Esophagus muscularis mucosa (tissue), 4 donors: ENCODE measurements at regions not wholly inside any gene's neighbourhood (a gene's known extent, or its start where the extent isn't known, plus 50 kb on each side); places are given as distances from the start of the nearest gene placed in this dataset.

Experiments
- DNase-seq: peaks from one replicate; pipeline ENCODE4 v3.0.0-alpha.2; 2017; ENCODE audit errors: extremely low spot score
- H3K27ac ChIP-seq, 4 donors: fragments of 200-600 bp; sonication (generic); replicated peaks in 1 of 4; 1 replicate in 3 of 4; 2 replicates in 1 of 4; pipeline ENCODE4 v1.5.1; 2016 to 2019; ENCODE audit warnings: mild to moderate bottlenecking in 1 of 4
- H3K27me3 ChIP-seq, 4 donors: fragments of 200-600 bp; sonication (generic); one replicate each; pipeline versions ENCODE4 v1.5.1 to v1.6.0; 2016 to 2019
- H3K36me3 ChIP-seq, 4 donors: fragments of 200-600 bp; sonication (generic); one replicate each; pipeline ENCODE4 v1.5.1; 2016 to 2019
- H3K4me1 ChIP-seq, 4 donors: fragments of 200-600 bp; sonication (generic); one replicate each; pipeline ENCODE4 v1.5.1; 2016 to 2019
- H3K4me3 ChIP-seq, 4 donors: fragments of 200-600 bp; sonication (generic); 1 replicate in 2 of 4; 2 replicates in 2 of 4; pipeline ENCODE4 v1.5.1; 2016 to 2019; ENCODE audit warnings: mild to moderate bottlenecking in 4 of 4, moderate library complexity in 1 of 4
- H3K9me3 ChIP-seq, 4 donors: fragments of 200-600 bp; sonication (generic); 1 replicate in 3 of 4; 2 replicates in 1 of 4; pipeline ENCODE4 v1.5.1; 2016 to 2019
- EP300 ChIP-seq: sonication (generic); formaldehyde crosslinking; IDR thresholded peaks from one replicate; pipeline ENCODE4 v1.6.1; 2017; ENCODE audit warnings: antibody characterized with exemption
- POLR2A ChIP-seq: fragments of 450-650 bp; IDR thresholded peaks from one replicate; pipeline ENCODE4 v1.6.1; 2017; ENCODE audit warnings: antibody characterized with exemption, moderate library complexity, mild to moderate bottlenecking, low read depth
- POLR2AphosphoS5 ChIP-seq, 2 donors: sonication (generic); formaldehyde crosslinking; IDR thresholded peaks; one replicate each; pipeline ENCODE4 v1.6.1; 2017; ENCODE audit warnings: antibody characterized with exemption in 2 of 2
- WGBS: methylation state at CpG from one replicate; pipeline ENCODE4 v1.1.5; 2018; 5-methylcytosine and 5-hydroxymethylcytosine counted together
- intact Hi-C: fragments of 100-400 bp; cut with DNase I; formaldehyde crosslinking; loops from one replicate; pipeline ENCODE4 v1.15.1; 2023
- TF ChIP-seq, protein P1 (sequence below), 3 experiments: fragments of 200-600 bp in 2 of 3; fragments of 450-650 bp in 1 of 3; sonication (generic) in 2 of 3; IDR thresholded peaks; one replicate each; pipeline ENCODE4 v1.5.1; 2017 to 2019; ENCODE audit warnings: antibody characterized with exemption in 3 of 3, mild to moderate bottlenecking in 2 of 3, moderate library complexity in 1 of 3

DNA sequence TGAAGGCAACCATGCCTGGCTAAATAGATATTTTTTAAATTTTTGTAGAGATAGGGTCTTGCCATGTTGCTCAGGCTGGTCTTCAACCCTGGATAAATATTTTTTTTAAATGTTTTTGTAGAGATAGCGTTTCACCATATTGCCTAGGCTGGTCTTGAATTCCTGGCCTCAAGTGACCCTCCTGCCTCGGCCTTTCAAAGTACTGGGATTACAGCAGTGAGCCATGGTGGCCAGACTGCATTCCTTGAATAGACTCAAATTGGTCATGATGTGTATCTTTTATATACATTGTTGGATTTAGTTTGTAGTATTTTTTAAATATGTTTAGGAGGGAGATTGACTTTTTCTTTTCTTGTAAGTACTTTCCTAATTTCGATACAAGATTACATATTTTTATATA is 325.7 kb upstream of the C11orf87 start:
- no peak for DNase-seq
- Histone ChIP-seq H3K4me3 (no peak overlapping the region), H3K27ac (no peak overlapping the region), H3K27me3 (no peaks in the 10 kb centered on the region), H3K4me1 (peaks cover 0 to 3% (median 0%) of the 10 kb centered on the region in 4 donors), H3K36me3 (no peaks in the 10 kb centered on the region), H3K9me3 (no peaks in the 10 kb centered on the region)
- WGBS, result 93% methylated on average over 3 of the region's 3 CpGs
- intact Hi-C loops, result no loop called here
- TF ChIP-seq, protein P1, sequence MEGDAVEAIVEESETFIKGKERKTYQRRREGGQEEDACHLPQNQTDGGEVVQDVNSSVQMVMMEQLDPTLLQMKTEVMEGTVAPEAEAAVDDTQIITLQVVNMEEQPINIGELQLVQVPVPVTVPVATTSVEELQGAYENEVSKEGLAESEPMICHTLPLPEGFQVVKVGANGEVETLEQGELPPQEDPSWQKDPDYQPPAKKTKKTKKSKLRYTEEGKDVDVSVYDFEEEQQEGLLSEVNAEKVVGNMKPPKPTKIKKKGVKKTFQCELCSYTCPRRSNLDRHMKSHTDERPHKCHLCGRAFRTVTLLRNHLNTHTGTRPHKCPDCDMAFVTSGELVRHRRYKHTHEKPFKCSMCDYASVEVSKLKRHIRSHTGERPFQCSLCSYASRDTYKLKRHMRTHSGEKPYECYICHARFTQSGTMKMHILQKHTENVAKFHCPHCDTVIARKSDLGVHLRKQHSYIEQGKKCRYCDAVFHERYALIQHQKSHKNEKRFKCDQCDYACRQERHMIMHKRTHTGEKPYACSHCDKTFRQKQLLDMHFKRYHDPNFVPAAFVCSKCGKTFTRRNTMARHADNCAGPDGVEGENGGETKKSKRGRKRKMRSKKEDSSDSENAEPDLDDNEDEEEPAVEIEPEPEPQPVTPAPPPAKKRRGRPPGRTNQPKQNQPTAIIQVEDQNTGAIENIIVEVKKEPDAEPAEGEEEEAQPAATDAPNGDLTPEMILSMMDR (IDR thresholded peaks at IDR 0.05), result no peak

- Histone ChIP-seq H3K4me1 (no peaks in the 10 kb centered on the region), H3K4me3 (no peak overlapping the region), H3K27me3 (no peaks in the 10 kb centered on the region), H3K27ac (no peak overlapping the region), H3K9me3 (no peaks in the 10 kb centered on the region), H3K36me3 (no peaks in the 10 kb centered on the region)
- 95% methylated on average over 7 of the region's 8 CpGs for WGBS
- intact Hi-C loops, result no loop called here
- no peak for TF ChIP-seq EP300
- DNase-seq, result no peak
Measured at GRCh38 chr11:109106151-109106906, 315.7 kb upstream of the C11orf87 start.

DNA sequence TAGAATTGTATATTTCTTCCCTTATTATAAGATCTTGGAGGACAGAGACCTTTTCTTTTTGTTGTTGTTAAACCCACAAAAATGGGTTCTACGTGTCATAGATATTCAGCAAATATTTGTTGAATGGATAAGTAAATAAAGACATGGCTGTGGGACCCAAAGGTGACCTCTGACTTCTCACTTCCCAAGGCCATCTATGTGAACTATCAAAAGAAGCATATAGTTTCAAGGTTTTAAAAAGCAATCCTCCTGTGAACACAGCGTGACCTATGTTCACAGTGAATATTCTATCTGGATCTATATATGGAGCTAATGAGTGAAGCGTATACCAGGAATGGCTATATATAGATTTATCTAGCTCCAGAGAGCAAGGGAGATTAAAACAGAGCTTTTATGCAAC is 312.8 kb upstream of the C11orf87 start:
- Histone ChIP-seq H3K27me3 (no peaks in the 10 kb centered on the region), H3K36me3 (no peaks in the 10 kb centered on the region), H3K9me3 (no peaks in the 10 kb centered on the region), H3K4me3 (no peak overlapping the region), H3K27ac (no peak overlapping the region), H3K4me1 (peaks cover 0 to 7% (median 0%) of the 10 kb centered on the region in 4 donors)
- no peak for DNase-seq
- WGBS, result 83% methylated on average over 3 of the region's 3 CpGs
- intact Hi-C loops, result no loop called here
- no peak for TF ChIP-seq EP300
- no peak for TF ChIP-seq POLR2A
- no peak for TF ChIP-seq POLR2AphosphoS5 (IDR thresholded peaks at IDR 0.05)
- TF ChIP-seq, protein P1 (IDR thresholded peaks at IDR 0.05), result no peak

DNA sequence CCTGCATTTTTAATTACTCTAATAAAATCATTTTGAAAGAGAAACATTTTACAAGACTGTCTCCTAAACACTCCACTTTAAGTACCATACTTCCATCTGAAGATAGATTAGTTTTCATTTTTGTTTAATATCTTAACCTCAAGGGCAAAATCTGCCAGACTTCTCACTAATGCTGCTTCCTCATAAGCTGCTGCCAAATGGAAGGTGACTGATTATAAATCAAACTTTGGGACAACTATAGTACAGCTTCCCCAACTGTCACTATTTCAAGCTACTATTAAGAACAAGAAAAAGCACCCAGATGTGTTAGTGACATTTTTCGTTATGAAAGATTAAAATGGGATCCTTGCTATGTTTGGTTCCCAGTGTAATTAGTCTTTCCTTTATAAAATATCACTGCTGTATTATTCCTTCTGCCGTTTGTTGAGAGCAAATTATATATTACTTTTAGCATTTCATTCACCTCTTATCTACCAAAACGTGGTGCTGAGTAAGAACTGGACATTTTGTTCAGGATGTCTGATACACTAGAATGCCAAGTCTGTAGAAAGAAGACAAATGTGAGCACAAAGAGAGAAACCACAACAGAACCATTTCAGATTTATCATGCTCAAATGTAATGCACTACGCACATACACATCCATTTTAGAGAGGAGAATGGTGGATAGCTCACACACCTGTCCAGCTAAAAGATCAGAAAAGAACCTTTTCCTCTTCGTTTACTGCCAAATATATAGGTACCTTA is 312.2 kb upstream of the C11orf87 start:
- no peaks in the 10 kb centered on the region for H3K36me3 ChIP-seq
- H3K27ac ChIP-seq, result no peak overlapping the region
- TF ChIP-seq, protein P1 (IDR thresholded peaks at IDR 0.05), result no peak
- TF ChIP-seq POLR2A (no peak), EP300 (no peak), POLR2AphosphoS5 (IDR thresholded peaks at IDR 0.05) (no peak)
- no peaks in the 10 kb centered on the region for H3K27me3 ChIP-seq
- H3K4me3 ChIP-seq, result no peak overlapping the region
- 53% methylated on average over 5 of the region's 5 CpGs for WGBS
- peaks cover 0 to 7% (median 0%) of the 10 kb centered on the region in 4 donors for H3K4me1 ChIP-seq
- no peak for DNase-seq
- H3K9me3 ChIP-seq, result no peaks in the 10 kb centered on the region
- intact Hi-C loops, result no loop called here

- 38% methylated on average over 2 of the region's 2 CpGs for WGBS
- no peak overlapping the region for H3K27ac ChIP-seq
- no peaks in the 10 kb centered on the region for H3K36me3 ChIP-seq
- no peaks in the 10 kb centered on the region for H3K27me3 ChIP-seq
- no peak for TF ChIP-seq POLR2AphosphoS5 (IDR thresholded peaks at IDR 0.05)
- TF ChIP-seq, protein P1 (IDR thresholded peaks at IDR 0.05), result no peak
- TF ChIP-seq EP300, result no peak
- TF ChIP-seq POLR2A, result no peak
- DNase-seq, result no peak
- H3K4me3 ChIP-seq, result no peak overlapping the region
- H3K9me3 ChIP-seq, result no peaks in the 10 kb centered on the region
- intact Hi-C loops, result no loop called here
- peaks cover 0 to 7% (median 0%) of the 10 kb centered on the region in 4 donors for H3K4me1 ChIP-seq
Measured at GRCh38 chr11:109112261-109112660, 309.7 kb upstream of the C11orf87 start.
